ENCODE measurements at regions not wholly inside any gene's neighbourhood (a gene's known extent, or its start where the extent isn't known, plus 50 kb on each side); places are given as distances from the start of the nearest gene placed in this dataset.

DNA sequence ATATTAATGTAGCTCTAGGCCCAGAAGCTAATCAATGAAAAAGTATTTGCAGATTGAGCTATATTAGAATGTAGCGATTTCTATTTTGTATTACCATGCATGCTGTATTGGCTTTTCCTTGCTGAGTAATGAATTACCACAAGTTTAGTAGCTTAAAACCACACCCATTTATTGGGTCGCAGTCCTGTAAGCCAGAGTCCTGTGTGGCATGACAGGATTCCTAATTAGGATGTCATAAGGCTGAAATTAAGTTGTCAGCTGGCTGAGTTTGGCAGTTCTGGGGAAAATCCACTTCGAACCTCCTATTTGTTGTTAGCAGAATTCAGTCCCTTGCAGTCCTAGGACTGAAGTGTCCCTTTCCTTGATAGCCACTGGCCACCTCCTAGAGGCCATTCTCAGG is 50.3 kb upstream of the HHIP start:
- H3K27me3 ChIP-seq (ENCODE audit: control insufficient read depth in 2 of 2, insufficient read depth in 2 of 2, low read length in 2 of 2), result no peaks in the 10 kb centered on the region
- no peak for DNase-seq (ENCODE audit: extremely low read depth in 1 of 4, low spot score in 3 of 4)
- in situ Hi-C loops (cut with MboI), result no loop called here
- H3K79me2 ChIP-seq (ENCODE audit: control insufficient read depth, insufficient read depth, low read length), result no peaks in the 10 kb centered on the region
- H3K9ac ChIP-seq (ENCODE audit: insufficient read depth in 1 of 2, low read depth in 2 of 2, low read length in 2 of 2), result no peak overlapping the region
- intact Hi-C loops (cut with micrococcal nuclease), result no loop called here
- no peak overlapping the region for H2AFZ ChIP-seq (ENCODE audit: low read depth, low read length)
- no peaks in the 10 kb centered on the region for H3K9me3 ChIP-seq (replicated peaks; ENCODE audit: control insufficient read depth, insufficient read depth, low read depth, low read length)
- no peaks in the 10 kb centered on the region for H4K20me1 ChIP-seq (replicated peaks; ENCODE audit: control insufficient read depth, insufficient read depth, low read length)
- H3K9me1 ChIP-seq (ENCODE audit: control insufficient read depth, insufficient read depth, low read length), result no peaks in the 10 kb centered on the region
- FAIRE-seq, result no peak
- CTCF ChIA-PET (ENCODE audit: low intra/inter-chr PET ratio), result no interaction called here
- no peak for TF ChIP-seq TRIM28 (IDR thresholded peaks at IDR 0.05)
- TF ChIP-seq, protein P1, sequence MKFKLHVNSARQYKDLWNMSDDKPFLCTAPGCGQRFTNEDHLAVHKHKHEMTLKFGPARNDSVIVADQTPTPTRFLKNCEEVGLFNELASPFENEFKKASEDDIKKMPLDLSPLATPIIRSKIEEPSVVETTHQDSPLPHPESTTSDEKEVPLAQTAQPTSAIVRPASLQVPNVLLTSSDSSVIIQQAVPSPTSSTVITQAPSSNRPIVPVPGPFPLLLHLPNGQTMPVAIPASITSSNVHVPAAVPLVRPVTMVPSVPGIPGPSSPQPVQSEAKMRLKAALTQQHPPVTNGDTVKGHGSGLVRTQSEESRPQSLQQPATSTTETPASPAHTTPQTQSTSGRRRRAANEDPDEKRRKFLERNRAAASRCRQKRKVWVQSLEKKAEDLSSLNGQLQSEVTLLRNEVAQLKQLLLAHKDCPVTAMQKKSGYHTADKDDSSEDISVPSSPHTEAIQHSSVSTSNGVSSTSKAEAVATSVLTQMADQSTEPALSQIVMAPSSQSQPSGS (CRISPR knock-in tag; IDR thresholded peaks at IDR 0.05), result no peak
- TF ChIP-seq GABPB1 (CRISPR knock-in tag; IDR thresholded peaks at IDR 0.05), result no peak
- no peak for TF ChIP-seq PTTG1 (tag; IDR thresholded peaks at IDR 0.05; ENCODE audit: low read depth)
- TF ChIP-seq ZC3H11A (IDR thresholded peaks at IDR 0.05; ENCODE audit: low read depth, low read length), result no peak
- POLR2A ChIA-PET, result no interaction called here
- ATAC-seq, result no peak
- H3K27ac ChIP-seq (ENCODE audit: extremely low read depth, low read depth, low read length), result no peak overlapping the region
- 3% methylated on average over 3 of the region's 3 CpGs for WGBS (ENCODE audit: insufficient coverage, low coverage, missing lambda C conversion rate)
- H3K36me3 ChIP-seq (ENCODE audit: control insufficient read depth, insufficient read depth, low read length), result no peaks in the 10 kb centered on the region
- no peak overlapping the region for H3K4me3 ChIP-seq
- H3K4me2 ChIP-seq (ENCODE audit: insufficient read depth, low read length), result no peak overlapping the region
- H3K4me1 ChIP-seq (replicated peaks in 1 of 2; ENCODE audit: control insufficient read depth in 2 of 2, insufficient read depth in 2 of 2, low read length in 2 of 2), result no peaks in the 10 kb centered on the region
- no TSS peak for BruUV-seq (replicated peaks)
